HCT116 (cell line): ENCODE measurements at regions not wholly inside any gene's neighbourhood (a gene's known extent, or its start where the extent isn't known, plus 50 kb on each side); places are given as distances from the start of the nearest gene placed in this dataset.

ENCODE experiments used
- ATAC-seq: fragments of 200-7000 bp; cut with Tn5 transposase; 2 replicates; pipeline ENCODE4 v1.9.1; 2020; ENCODE audit warnings: mild to moderate bottlenecking, moderate library complexity
- BruUV-seq: library from RNA; stranded (reverse); fragments of 400-500 nt; replicated peaks from 2 replicates; lab custom pipeline; 2021; lab: Mats Ljungman, UMichigan
- CTCF ChIA-PET: fragments of 300-600 bp; sonication (Branson Sonifier 250); formaldehyde crosslinking; loops from one replicate; lab custom pipeline; 2021; ENCODE audit warnings: antibody characterized with exemption; lab: Charles Lee
- POLR2A ChIA-PET: fragments of 300-600, 350-600 bp; sonication (Branson Sonifier 250); formaldehyde crosslinking; loops from one replicate; lab custom pipeline; 2021; ENCODE audit warnings: antibody characterized with exemption; lab: Charles Lee
- RAD21 ChIA-PET, 2 experiments: fragments of 300-600 bp; sonication (Branson Sonifier 250); formaldehyde crosslinking; loops; one replicate each; lab custom pipeline; 2023; ENCODE audit warnings: low total read pairs in 2 of 2; ENCODE audit not compliant: uncharacterized antibody in 2 of 2, unreplicated experiment in 2 of 2, low non-redundant PET in 1 of 2; lab: Charles Lee
- DNase-seq: peaks from one replicate; pipeline ENCODE4 v3.0.0-alpha.2; 2010; ENCODE audit warnings: low read depth, low spot score
- H2AFZ ChIP-seq: fragments of 200-600 bp; shearing (Covaris generic), sonication (generic); 2 replicates; pipeline ENCODE4 v1.6.1; 2017; ENCODE audit warnings: low read depth, mixed run types, mixed read lengths, antibody characterized with exemption, low read length; ENCODE audit not compliant: poor library complexity, severe bottlenecking
- H3K27ac ChIP-seq: 2 replicates; pipeline ENCODE4 v1.5.1; 2012; ENCODE audit warnings: low read depth, low read length
- H3K27me3 ChIP-seq: fragments of 200-600 bp; sonication (generic); 2 replicates; pipeline ENCODE4 v1.6.1; 2016; ENCODE audit warnings: mixed run types, low read length, mixed read lengths; ENCODE audit not compliant: insufficient read depth
- H3K36me3 ChIP-seq, 2 experiments: fragments of 200-500 bp in 1 of 2; fragments of 200-600 bp in 1 of 2; sonication (Bioruptor generic) in 1 of 2; sonication (generic) in 1 of 2; 2 replicates each; pipeline versions ENCODE4 v1.5.1 to v1.6.1; 2014 to 2016; ENCODE audit warnings: low read length in 2 of 2, inconsistent platforms in 1 of 2, mixed read lengths in 1 of 2, mixed run types in 1 of 2; ENCODE audit not compliant: insufficient read depth in 2 of 2, control insufficient read depth in 1 of 2
- H3K4me1 ChIP-seq, 2 experiments: fragments of 200-600 bp in 1 of 2; sonication (generic) in 1 of 2; 2 replicates each; pipeline versions ENCODE4 v1.5.1 to v1.6.1; 2012 to 2017; ENCODE audit warnings: low read length in 2 of 2, inconsistent platforms in 1 of 2, mild to moderate bottlenecking in 1 of 2, mixed read lengths in 1 of 2, mixed run types in 1 of 2, moderate library complexity in 1 of 2; ENCODE audit not compliant: insufficient read depth in 2 of 2, control insufficient read depth in 1 of 2
- H3K4me2 ChIP-seq: fragments of 200-600 bp; sonication (generic); 2 replicates; pipeline ENCODE4 v1.6.1; 2017; ENCODE audit warnings: mixed run types, low read length, mixed read lengths
- H3K4me3 ChIP-seq, 2 experiments: fragments of 200-600 bp in 1 of 2; sonication (generic) in 1 of 2; replicated peaks in 1 of 2; 2 replicates each; pipeline ENCODE4 v1.5.1; 2011 to 2016; ENCODE audit warnings: low read length in 2 of 2, control low read depth in 1 of 2, low read depth in 1 of 2, mild to moderate bottlenecking in 1 of 2, mixed read lengths in 1 of 2, mixed run types in 1 of 2
- H3K79me2 ChIP-seq: fragments of 200-600 bp; sonication (generic); 2 replicates; pipeline ENCODE4 v1.6.1; 2017; ENCODE audit warnings: mild to moderate bottlenecking, mixed run types, low read length, moderate library complexity, mixed read lengths; ENCODE audit not compliant: insufficient read depth
- H3K9ac ChIP-seq: fragments of 200-600 bp; sonication (generic); 2 replicates; pipeline ENCODE4 v1.6.1; 2016; ENCODE audit warnings: low read length, mixed read lengths
- H3K9me2 ChIP-seq: fragments of 200-600 bp; sonication (generic), shearing (Covaris generic); 2 replicates; pipeline ENCODE4 v1.6.1; 2017; ENCODE audit warnings: mixed run types, mild to moderate bottlenecking, moderate library complexity; ENCODE audit not compliant: insufficient read depth
- H3K9me3 ChIP-seq, 2 experiments: fragments of 200-500 bp in 1 of 2; fragments of 200-600 bp in 1 of 2; sonication (Bioruptor generic) in 1 of 2; sonication (generic) in 1 of 2; 2 replicates each; pipeline ENCODE4 v1.6.1; 2014 to 2017; ENCODE audit warnings: low read length in 2 of 2, mixed read lengths in 2 of 2, inconsistent platforms in 1 of 2, low read depth in 1 of 2, mild to moderate bottlenecking in 1 of 2, mixed run types in 1 of 2, moderate library complexity in 1 of 2; ENCODE audit not compliant: control insufficient read depth in 1 of 2, insufficient read depth in 1 of 2
- H4K20me1 ChIP-seq: fragments of 200-600 bp; sonication (generic), shearing (Covaris generic); 2 replicates; pipeline ENCODE4 v1.6.1; 2017; ENCODE audit warnings: mixed run types, mild to moderate bottlenecking, moderate library complexity; ENCODE audit not compliant: insufficient read depth
- CBX3 ChIP-seq: IDR thresholded peaks from 2 replicates; pipeline ENCODE4 v1.6.1; 2012; ENCODE audit warnings: low read depth
- CEBPB ChIP-seq: IDR thresholded peaks from 2 replicates; pipeline ENCODE4 v1.6.1; 2012; ENCODE audit warnings: low read depth
- EGR1 ChIP-seq: IDR thresholded peaks from 2 replicates; pipeline ENCODE4 v1.6.1; 2012; ENCODE audit warnings: low read depth
- EZH2 ChIP-seq: fragments of 200-600 bp; sonication (generic); IDR thresholded peaks from 2 replicates; pipeline ENCODE4 v1.6.1; 2017; ENCODE audit warnings: antibody characterized with exemption, mixed run types
- EZH2phosphoT487 ChIP-seq: fragments of 200-600 bp; IDR thresholded peaks from 2 replicates; pipeline ENCODE4 v1.6.1; 2018; ENCODE audit warnings: antibody characterized with exemption, borderline replicate concordance
- JUND ChIP-seq: IDR thresholded peaks from 2 replicates; pipeline ENCODE4 v1.6.1; 2012
- POLR2A ChIP-seq: IDR thresholded peaks from 2 replicates; pipeline ENCODE4 v1.7.0; 2011; ENCODE audit warnings: borderline replicate concordance; ENCODE audit not compliant: insufficient read depth, insufficient read length; ENCODE audit errors: extremely low read depth
- POLR2AphosphoS5 ChIP-seq: IDR thresholded peaks from 2 replicates; pipeline ENCODE4 v1.6.1; 2011; ENCODE audit warnings: mild to moderate bottlenecking, low read depth, low read length, moderate library complexity
- SP1 ChIP-seq: IDR thresholded peaks from 2 replicates; pipeline ENCODE4 v1.6.1; 2012; ENCODE audit warnings: low read depth
- TCF7L2 ChIP-seq: IDR thresholded peaks from 2 replicates; pipeline ENCODE4 v1.7.0; 2011; ENCODE audit warnings: borderline replicate concordance, inconsistent platforms; ENCODE audit not compliant: insufficient read depth, insufficient read length; ENCODE audit errors: extremely low read depth
- YY1 ChIP-seq: IDR thresholded peaks from 2 replicates; pipeline ENCODE4 v1.6.1; 2011; ENCODE audit warnings: low read length, low read depth, moderate library complexity, mild to moderate bottlenecking; ENCODE audit not compliant: insufficient replicate concordance; ENCODE audit errors: extremely low read depth
- ZFX ChIP-seq: fragments of 450-650 bp; IDR thresholded peaks from 2 replicates; pipeline ENCODE4 v1.6.1; 2017
- ZNF274 ChIP-seq: fragments of 200-500 bp; sonication (Bioruptor generic); IDR thresholded peaks from 2 replicates; pipeline ENCODE4 v1.6.1; 2014; ENCODE audit warnings: mild to moderate bottlenecking, low read depth, low read length, inconsistent platforms
- intact Hi-C: fragments of 100-400 bp; cut with micrococcal nuclease; formaldehyde crosslinking; loops from 2 replicates; pipeline ENCODE4 v1.10.0; 2022
- TF ChIP-seq, protein P1 (sequence below): IDR thresholded peaks from 2 replicates; pipeline ENCODE4 v1.6.1; 2012; ENCODE audit warnings: low read depth

DNA sequence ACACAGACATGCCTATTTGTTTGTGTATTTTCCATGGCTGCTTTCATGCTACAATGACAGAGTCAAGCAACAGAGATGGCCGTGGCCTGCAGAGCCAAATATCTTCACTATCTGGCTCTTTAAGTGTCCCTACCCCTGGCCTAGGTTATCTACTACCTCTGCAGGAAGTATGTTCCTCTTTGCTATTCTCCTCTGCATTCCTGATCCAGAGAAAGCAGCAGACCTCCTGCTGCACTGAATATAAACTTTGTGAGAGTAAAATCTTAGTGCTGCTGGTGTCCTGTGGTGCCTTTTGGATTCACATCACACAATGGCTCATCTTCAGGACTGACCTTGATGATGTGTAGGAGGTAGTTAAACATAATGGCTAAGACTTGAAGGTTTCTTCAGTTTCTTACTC is 233.4 kb downstream of the IPO8 start:
- BruUV-seq: no TSS peak
- H3K9me2 ChIP-seq: no peaks in the 10 kb centered on the region
- no peaks in the 10 kb centered on the region for H4K20me1 ChIP-seq
- RAD21 ChIA-PET: no interaction called here
- H3K4me3 ChIP-seq: no peak overlapping the region
- TF ChIP-seq CBX3 (no peak), CEBPB (no peak), SP1 (no peak), JUND (no peak), YY1 (no peak), EGR1 (no peak), POLR2A (no peak), ZFX (no peak), EZH2phosphoT487 (no peak), ZNF274 (no peak), POLR2AphosphoS5 (no peak), EZH2 (no peak), TCF7L2 (no peak)
- TF ChIP-seq, protein P1, sequence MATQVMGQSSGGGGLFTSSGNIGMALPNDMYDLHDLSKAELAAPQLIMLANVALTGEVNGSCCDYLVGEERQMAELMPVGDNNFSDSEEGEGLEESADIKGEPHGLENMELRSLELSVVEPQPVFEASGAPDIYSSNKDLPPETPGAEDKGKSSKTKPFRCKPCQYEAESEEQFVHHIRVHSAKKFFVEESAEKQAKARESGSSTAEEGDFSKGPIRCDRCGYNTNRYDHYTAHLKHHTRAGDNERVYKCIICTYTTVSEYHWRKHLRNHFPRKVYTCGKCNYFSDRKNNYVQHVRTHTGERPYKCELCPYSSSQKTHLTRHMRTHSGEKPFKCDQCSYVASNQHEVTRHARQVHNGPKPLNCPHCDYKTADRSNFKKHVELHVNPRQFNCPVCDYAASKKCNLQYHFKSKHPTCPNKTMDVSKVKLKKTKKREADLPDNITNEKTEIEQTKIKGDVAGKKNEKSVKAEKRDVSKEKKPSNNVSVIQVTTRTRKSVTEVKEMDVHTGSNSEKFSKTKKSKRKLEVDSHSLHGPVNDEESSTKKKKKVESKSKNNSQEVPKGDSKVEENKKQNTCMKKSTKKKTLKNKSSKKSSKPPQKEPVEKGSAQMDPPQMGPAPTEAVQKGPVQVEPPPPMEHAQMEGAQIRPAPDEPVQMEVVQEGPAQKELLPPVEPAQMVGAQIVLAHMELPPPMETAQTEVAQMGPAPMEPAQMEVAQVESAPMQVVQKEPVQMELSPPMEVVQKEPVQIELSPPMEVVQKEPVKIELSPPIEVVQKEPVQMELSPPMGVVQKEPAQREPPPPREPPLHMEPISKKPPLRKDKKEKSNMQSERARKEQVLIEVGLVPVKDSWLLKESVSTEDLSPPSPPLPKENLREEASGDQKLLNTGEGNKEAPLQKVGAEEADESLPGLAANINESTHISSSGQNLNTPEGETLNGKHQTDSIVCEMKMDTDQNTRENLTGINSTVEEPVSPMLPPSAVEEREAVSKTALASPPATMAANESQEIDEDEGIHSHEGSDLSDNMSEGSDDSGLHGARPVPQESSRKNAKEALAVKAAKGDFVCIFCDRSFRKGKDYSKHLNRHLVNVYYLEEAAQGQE: no peak
- H3K4me1 ChIP-seq: peaks cover 0 to 7% of the 10 kb centered on the region in 2 experiments; a peak in 3 of 4 replicates
- H3K27ac ChIP-seq: no peak overlapping the region
- H2AFZ ChIP-seq: no peak overlapping the region
- no peaks in the 10 kb centered on the region for H3K9me3 ChIP-seq
- H3K36me3 ChIP-seq: no peaks in the 10 kb centered on the region
- H3K27me3 ChIP-seq: no peaks in the 10 kb centered on the region
- DNase-seq: no peak
- POLR2A ChIA-PET: no interaction called here
- intact Hi-C loops: no loop called here
- no peak overlapping the region for H3K9ac ChIP-seq
- CTCF ChIA-PET: no interaction called here
- no peak for ATAC-seq
- H3K79me2 ChIP-seq: no peaks in the 10 kb centered on the region
- H3K4me2 ChIP-seq: no peak overlapping the region
